ENCODE measurements at regions not wholly inside any gene's neighbourhood (a gene's known extent, or its start where the extent isn't known, plus 50 kb on each side); places are given as distances from the start of the nearest gene placed in this dataset.

- H3K4ac ChIP-seq (replicated peaks; ENCODE audit: insufficient read length, low read depth, low read length) = no peak overlapping the region
- no peak overlapping the region for H2BK12ac ChIP-seq (ENCODE audit: low read depth, low read length)
- no peak overlapping the region for H4K8ac ChIP-seq (ENCODE audit: extremely low read depth, insufficient read depth, low read length)
- no peak overlapping the region for H3K27ac ChIP-seq (ENCODE audit: low read depth, low read length)
- H3K18ac ChIP-seq (ENCODE audit: extremely low read depth, low read length) = no peak overlapping the region
- no peak overlapping the region for H2BK5ac ChIP-seq (ENCODE audit: low read depth, low read length)
- H3K9ac ChIP-seq (replicated peaks in 1 of 4; ENCODE audit: extremely low read depth in 1 of 4, low read depth in 3 of 4, low read length in 3 of 4) = no peak overlapping the region
- H3K9me3 ChIP-seq (ENCODE audit: insufficient read depth in 2 of 2, low read depth in 1 of 2, low read length in 1 of 2) = no peaks in the 10 kb centered on the region
- H3K23ac ChIP-seq (ENCODE audit: insufficient read length) = no peak overlapping the region
- no peak overlapping the region for H3K4me2 ChIP-seq (ENCODE audit: insufficient read depth in 1 of 2, low read depth in 2 of 2, low read length in 2 of 2)
- no peak overlapping the region for H2BK20ac ChIP-seq (ENCODE audit: low read length)
- no peak overlapping the region for H4K5ac ChIP-seq (ENCODE audit: insufficient read length, low read depth, low read length)
- TF ChIP-seq TCF12 (IDR thresholded peaks at IDR 0.05; ENCODE audit: low read depth, low read length) (no peak), MAFK (IDR thresholded peaks at IDR 0.05; ENCODE audit: low read depth, low read length) (no peak), SIRT6 (IDR thresholded peaks at IDR 0.05; ENCODE audit: low read length) (no peak), PHF8 (conservative IDR thresholded peaks at IDR 0.05; ENCODE audit: low read depth, low read length) (no peak), USF2 (IDR thresholded peaks at IDR 0.05; ENCODE audit: low read length) (no peak), SP2 (IDR thresholded peaks at IDR 0.05; ENCODE audit: low read length) (no peak), CEBPB (IDR thresholded peaks at IDR 0.05; ENCODE audit: low read depth, low read length) (no peak), CHD1 (IDR thresholded peaks at IDR 0.05; ENCODE audit: low read depth, low read length) (no peak), SRF (IDR thresholded peaks at IDR 0.05; ENCODE audit: low read depth, low read length) (no peak), CREB1 (IDR thresholded peaks at IDR 0.05) (no peak), SP4 (IDR thresholded peaks at IDR 0.05; ENCODE audit: low read length) (no peak), SP1 (IDR thresholded peaks at IDR 0.05; ENCODE audit: low read depth, low read length) (no peak), CTBP2 (IDR thresholded peaks at IDR 0.05; ENCODE audit: borderline replicate concordance, insufficient read depth, insufficient read length, low read length) (no peak), POU5F1 (IDR thresholded peaks at IDR 0.05; ENCODE audit: low read depth, low read length) (no peak)
- H2BK15ac ChIP-seq (ENCODE audit: low read length) = no peak overlapping the region
- no peak for FAIRE-seq
- CTCF ChIA-PET (ENCODE audit: partially characterized antibody) = interaction anchor here (0.6 to 1.6 kb wide), 2 partner anchors 10 to 479 kb away, joined by 3 to 9 read pairs; no protein-coding TSS in a partner anchor
- no peak overlapping the region for H2BK120ac ChIP-seq (replicated peaks; ENCODE audit: low read depth, low read length)
- no peak for DNase-seq (ENCODE audit: low read depth in 1 of 2, low spot score in 2 of 2)
- H3K79me2 ChIP-seq (ENCODE audit: control insufficient read depth in 1 of 2, insufficient read depth in 2 of 2, low read length in 2 of 2) = no peaks in the 10 kb centered on the region
- no peaks in the 10 kb centered on the region; a peak in 1 of 7 replicates for H3K4me1 ChIP-seq (replicated peaks in 1 of 4; ENCODE audit: control insufficient read depth in 3 of 4, insufficient read depth in 4 of 4, low read length in 3 of 4)
- H3K79me1 ChIP-seq (ENCODE audit: low read depth, low read length) = no peaks in the 10 kb centered on the region
- no peaks in the 10 kb centered on the region for H3K36me3 ChIP-seq (ENCODE audit: control insufficient read depth in 2 of 4, insufficient read depth in 4 of 4, low read length in 3 of 4)
- H3K4me3 ChIP-seq (ENCODE audit: extremely low read depth in 1 of 4, insufficient read depth in 2 of 4, low read depth in 3 of 4, low read length in 4 of 4) = no peak overlapping the region
- H3K23me2 ChIP-seq (ENCODE audit: low read depth, low read length) = no peaks in the 10 kb centered on the region
- H4K20me1 ChIP-seq (replicated peaks in 1 of 2; ENCODE audit: control insufficient read depth in 1 of 2, insufficient read depth in 2 of 2, low read length in 2 of 2) = no peaks in the 10 kb centered on the region
- POLR2A ChIA-PET (ENCODE audit: partially characterized antibody) = no interaction called here
- H3K56ac ChIP-seq (replicated peaks; ENCODE audit: insufficient read length, low read depth, low read length) = no peak overlapping the region
- no peak overlapping the region for H4K91ac ChIP-seq (replicated peaks; ENCODE audit: insufficient read length, low read length)
- 81% methylated on average over 10 of the region's 14 CpGs; no CpG with 5 or more reads in 1 of the 2 experiments for WGBS, 2 experiments (ENCODE audit: extremely low coverage in 1 of 2, insufficient coverage in 1 of 2, insufficient read length in 1 of 2, insufficient replicate concordance in 2 of 2, low coverage in 1 of 2, low lambda C conversion rate in 2 of 2, missing lambda C conversion rate in 1 of 2)
- no peaks in the 10 kb centered on the region; a peak in 1 of 7 replicates for H3K27me3 ChIP-seq (replicated peaks in 1 of 4; ENCODE audit: control insufficient read depth in 3 of 4, extremely low read depth in 1 of 4, insufficient read depth in 3 of 4, low read length in 3 of 4)
- H3K14ac ChIP-seq (ENCODE audit: insufficient read length) = no peak overlapping the region
- no peak overlapping the region for H2AFZ ChIP-seq (ENCODE audit: low read length)
- H2AK5ac ChIP-seq (ENCODE audit: low read depth, low read length) = no peak overlapping the region
Measured at GRCh38 chr2:109055435-109055834, 66.4 kb upstream of the EDAR start.

All from H1 (cell line).